Activated CD4-positive, alpha-beta T cell treated with anti-CD3 and anti-CD28 coated beads, Interleukin-2, amount 50 U/mL, for 1 hour (primary cell): ENCODE measurements at regions not wholly inside any gene's neighbourhood (a gene's known extent, or its start where the extent isn't known, plus 50 kb on each side); places are given as distances from the start of the nearest gene placed in this dataset.
"Not testable (repeated sequence)": the region's sequence is repeated elsewhere in the genome, so short reads cannot be mapped to it uniquely, and the experiment has no call there.

ENCODE experiments used
- DNase-seq: peaks from one replicate; pipeline ENCODE4 v3.0.0-alpha.2; 2020

GRCh38 chr4:19126903-19127302, 1105.3 kb upstream of the LCORL start:
- no peak for DNase-seq

GRCh38 chr4:19123681-19124080, 1102.1 kb upstream of the LCORL start:
- no peak for DNase-seq

- no peak for DNase-seq
Measured at GRCh38 chr4:19119904-19120560, 1098.5 kb upstream of the LCORL start.

GRCh38 chr4:19117022-19117421, 1095.5 kb upstream of the LCORL start:
- no peak for DNase-seq

- DNase-seq: no peak
Measured at GRCh38 chr4:19104176-19104575, 1082.6 kb upstream of the LCORL start.

GRCh38 chr4:19095491-19096046, 1074.0 kb upstream of the LCORL start:
- DNase-seq: no peak

GRCh38 chr4:19093951-19094350, 1072.4 kb upstream of the LCORL start:
- DNase-seq: no peak

- DNase-seq: no peak
Measured at GRCh38 chr4:19092797-19093196, 1071.2 kb upstream of the LCORL start.

- no peak for DNase-seq
Measured at GRCh38 chr4:19074036-19074435, 1052.5 kb upstream of the LCORL start.

GRCh38 chr4:19063662-19064061, 1042.1 kb upstream of the LCORL start:
- no peak for DNase-seq

- no peak for DNase-seq
Measured at GRCh38 chr4:19054916-19055315, 1033.4 kb upstream of the LCORL start.

- no peak for DNase-seq
Measured at GRCh38 chr4:19051831-19052230, 1030.3 kb upstream of the LCORL start.

- DNase-seq: no peak
Measured at GRCh38 chr4:19047279-19047880, 1025.8 kb upstream of the LCORL start.

GRCh38 chr4:19039816-19040215, 1018.3 kb upstream of the LCORL start:
- DNase-seq: no peak

- no peak for DNase-seq
Measured at GRCh38 chr4:19038231-19038630, 1016.7 kb upstream of the LCORL start.

GRCh38 chr4:19033816-19034733, 1012.5 kb upstream of the LCORL start:
- DNase-seq: no peak

GRCh38 chr4:19030536-19030935, 1009.0 kb upstream of the LCORL start:
- no peak for DNase-seq

- no peak for DNase-seq
Measured at GRCh38 chr4:19030048-19030447, 1008.5 kb upstream of the LCORL start.

- DNase-seq: no peak
Measured at GRCh38 chr4:19026281-19026680, 1004.7 kb upstream of the LCORL start.

GRCh38 chr4:19025031-19025430, 1003.5 kb upstream of the LCORL start:
- no peak for DNase-seq

GRCh38 chr4:19024047-19024446, 1002.5 kb upstream of the LCORL start:
- no peak for DNase-seq

- DNase-seq: no peak
Measured at GRCh38 chr4:19021617-19022016, 1000.1 kb upstream of the LCORL start.

GRCh38 chr4:19016550-19016949, 995.0 kb upstream of the LCORL start:
- DNase-seq: not testable (repeated sequence)

GRCh38 chr4:19014594-19014993, 993.0 kb upstream of the LCORL start:
- DNase-seq: no peak
